WERI-Rb-1 (cell line): ENCODE measurements at regions not wholly inside any gene's neighbourhood (a gene's known extent, or its start where the extent isn't known, plus 50 kb on each side); places are given as distances from the start of the nearest gene placed in this dataset.

Source experiments
- DNase-seq: peaks from one replicate; pipeline ENCODE4 v3.0.0-alpha.2; 2020
- H3K27ac ChIP-seq: fragments of 250-450 bp; sonication (Bioruptor Pico); 2 replicates; pipeline ENCODE4 v1.5.1; 2020; ENCODE audit warnings: mild to moderate bottlenecking, moderate library complexity
- H3K27me3 ChIP-seq: fragments of 250-450 bp; sonication (Bioruptor Pico); 2 replicates; pipeline ENCODE4 v1.5.1; 2021; ENCODE audit warnings: mild to moderate bottlenecking, low read depth, moderate library complexity; ENCODE audit not compliant: insufficient read depth, severe bottlenecking
- H3K36me3 ChIP-seq: fragments of 250-450 bp; sonication (Bioruptor Pico); 2 replicates; pipeline ENCODE4 v1.5.1; 2020; ENCODE audit warnings: mild to moderate bottlenecking, moderate library complexity
- H3K4me3 ChIP-seq: 2 replicates; pipeline ENCODE4 v1.5.1; 2011; ENCODE audit warnings: low read depth, mild to moderate bottlenecking, control low read depth, low read length
- H3K9me3 ChIP-seq: fragments of 250-450 bp; sonication (Bioruptor Pico); 2 replicates; pipeline ENCODE4 v1.5.1; 2021; ENCODE audit warnings: mild to moderate bottlenecking, moderate library complexity; ENCODE audit not compliant: severe bottlenecking
- CTCF ChIP-seq: IDR thresholded peaks from 2 replicates; pipeline ENCODE4 v1.5.1; 2011; ENCODE audit warnings: low read depth, mild to moderate bottlenecking, control low read depth, inconsistent platforms, low read length

GRCh38 chr4:60378010-60378409 is 822.1 kb upstream of the ADGRL3 start:
- no peak for TF ChIP-seq CTCF
- DNase-seq = no peak

GRCh38 chr4:60384516-60384915 is 815.6 kb upstream of the ADGRL3 start:
- no peak for TF ChIP-seq CTCF
- H3K27me3 ChIP-seq = no peaks in the 10 kb centered on the region
- no peak for DNase-seq
- no peak overlapping the region for H3K4me3 ChIP-seq
- H3K36me3 ChIP-seq = no peaks in the 10 kb centered on the region
- H3K9me3 ChIP-seq = no peaks in the 10 kb centered on the region
- no peak overlapping the region for H3K27ac ChIP-seq

More at GRCh38 chr4:60378010-60378409, 822.1 kb upstream of the ADGRL3 start:
- Histone ChIP-seq H3K27me3 (no peaks in the 10 kb centered on the region), H3K36me3 (no peaks in the 10 kb centered on the region), H3K27ac (no peak overlapping the region), H3K4me3 (no peak overlapping the region), H3K9me3 (no peaks in the 10 kb centered on the region)

- no peak for TF ChIP-seq CTCF
- Histone ChIP-seq H3K27ac (no peak overlapping the region), H3K9me3 (no peaks in the 10 kb centered on the region), H3K27me3 (no peaks in the 10 kb centered on the region), H3K36me3 (no peaks in the 10 kb centered on the region), H3K4me3 (no peak overlapping the region)
- DNase-seq = no peak
Observed at GRCh38 chr4:60389633-60390032, 810.5 kb upstream of the ADGRL3 start.

- no peak for TF ChIP-seq CTCF
- Histone ChIP-seq H3K4me3 (no peak overlapping the region), H3K27ac (no peak overlapping the region)
Observed at GRCh38 chr4:60396341-60397049, 803.6 kb upstream of the ADGRL3 start.

GRCh38 chr4:60400593-60400992 is 799.5 kb upstream of the ADGRL3 start:
- Histone ChIP-seq H3K27me3 (no peaks in the 10 kb centered on the region), H3K4me3 (no peak overlapping the region), H3K27ac (no peak overlapping the region), H3K9me3 (no peaks in the 10 kb centered on the region), H3K36me3 (no peaks in the 10 kb centered on the region)
- TF ChIP-seq CTCF = no peak
- no peak for DNase-seq

More at GRCh38 chr4:60396341-60397049, 803.6 kb upstream of the ADGRL3 start:
- no peaks in the 10 kb centered on the region for H3K27me3 ChIP-seq
- H3K9me3 ChIP-seq = no peaks in the 10 kb centered on the region
- H3K36me3 ChIP-seq = no peaks in the 10 kb centered on the region
- no peak for DNase-seq

GRCh38 chr4:60404027-60404426 is 796.1 kb upstream of the ADGRL3 start:
- H3K4me3 ChIP-seq = no peak overlapping the region
- H3K27ac ChIP-seq = no peak overlapping the region
- H3K9me3 ChIP-seq = no peaks in the 10 kb centered on the region
- no peaks in the 10 kb centered on the region for H3K36me3 ChIP-seq
- no peaks in the 10 kb centered on the region for H3K27me3 ChIP-seq
- no peak for DNase-seq
- TF ChIP-seq CTCF = no peak
